CD4-positive, alpha-beta T cell treated with Interferon alpha-2 for 1 hour (primary cell): ENCODE measurements at regions not wholly inside any gene's neighbourhood (a gene's known extent, or its start where the extent isn't known, plus 50 kb on each side); places are given as distances from the start of the nearest gene placed in this dataset.
"Not testable (repeated sequence)": the region's sequence is repeated elsewhere in the genome, so short reads cannot be mapped to it uniquely, and the experiment has no call there.

Experiments used
- DNase-seq, 2 donors: peaks; one replicate each; pipeline ENCODE4 v3.0.0-alpha.2; 2020 to 2022

DNA sequence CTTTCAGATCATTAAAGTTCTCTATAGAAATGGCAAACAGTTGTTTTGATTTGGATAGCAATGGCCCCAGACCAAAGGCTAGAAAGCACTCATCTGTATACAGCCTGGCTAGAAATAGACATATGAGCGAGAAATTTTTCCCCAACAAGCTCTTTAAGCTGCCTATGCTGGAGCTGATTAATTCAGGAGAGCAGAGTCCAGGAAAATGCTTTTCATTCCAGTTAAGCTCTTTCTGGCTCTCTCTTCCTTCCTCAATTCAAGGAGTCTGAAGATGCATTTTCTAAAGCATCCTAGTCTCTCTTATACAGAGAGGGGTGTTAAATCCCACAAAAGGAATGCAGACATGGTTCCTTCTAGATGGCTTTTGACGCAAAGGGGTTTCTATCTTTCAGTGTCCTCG, 141.7 kb upstream of the RAI2 start:
- no peak for DNase-seq

DNA sequence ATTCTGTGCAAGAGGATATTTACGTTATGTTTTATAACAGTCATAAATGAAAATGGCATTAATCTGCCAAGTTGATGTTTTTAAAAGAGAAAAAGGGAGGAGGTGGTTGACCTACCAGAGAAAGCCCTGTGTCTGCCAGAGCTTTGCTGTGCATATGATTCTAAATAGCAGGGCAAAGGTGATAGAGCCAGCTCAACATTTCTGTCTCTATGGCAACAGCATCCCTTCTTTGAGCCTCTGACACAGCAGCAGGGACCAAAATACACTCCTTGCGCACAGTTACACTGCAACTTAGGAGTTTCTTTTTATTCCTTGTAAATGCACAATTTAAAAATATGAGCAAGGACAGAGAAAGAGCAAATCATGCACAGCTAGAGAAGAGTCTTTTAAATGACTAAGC, 133.3 kb upstream of the RAI2 start:
- DNase-seq: no peak

DNA sequence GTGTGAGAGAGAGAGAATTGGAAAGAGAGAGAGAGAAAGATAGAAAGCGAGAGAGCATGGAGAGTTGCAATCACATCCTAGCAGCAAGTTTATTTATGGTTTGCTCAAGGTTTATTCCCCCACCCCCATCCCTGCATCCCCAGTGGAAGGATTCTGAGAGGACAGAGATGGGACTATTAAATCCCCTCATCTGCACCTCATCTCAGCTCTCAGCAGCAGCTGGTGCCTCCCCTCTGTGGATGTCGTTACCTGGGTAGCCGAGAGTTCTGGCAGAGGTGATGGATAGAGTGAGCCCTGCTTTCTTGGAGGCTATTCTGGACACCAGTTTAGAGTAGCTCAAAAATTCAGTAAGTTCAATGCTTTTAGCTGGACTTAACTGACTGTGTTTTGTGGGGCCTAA, 132.0 kb upstream of the RAI2 start:
- DNase-seq: no peak

DNA sequence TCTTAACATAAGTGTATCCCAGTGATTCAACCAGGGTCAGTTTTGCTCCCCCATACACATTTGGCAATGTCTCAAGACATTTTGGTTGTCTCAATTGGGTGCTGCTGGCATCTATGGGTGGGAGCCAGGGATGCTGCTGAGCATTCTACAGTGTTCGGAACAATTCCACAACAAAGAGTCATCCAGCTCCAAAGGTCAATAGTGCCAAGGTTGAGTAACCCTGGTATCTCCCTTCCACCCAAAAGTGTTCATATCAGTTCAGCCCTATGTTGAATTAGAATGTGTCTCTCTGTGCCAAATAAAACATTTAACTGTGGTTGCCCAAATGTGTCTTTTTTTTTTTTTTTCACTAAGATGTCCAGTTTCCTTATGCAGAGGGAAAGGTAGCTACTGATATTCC, 129.4 kb upstream of the RAI2 start:
- DNase-seq: no peak

DNA sequence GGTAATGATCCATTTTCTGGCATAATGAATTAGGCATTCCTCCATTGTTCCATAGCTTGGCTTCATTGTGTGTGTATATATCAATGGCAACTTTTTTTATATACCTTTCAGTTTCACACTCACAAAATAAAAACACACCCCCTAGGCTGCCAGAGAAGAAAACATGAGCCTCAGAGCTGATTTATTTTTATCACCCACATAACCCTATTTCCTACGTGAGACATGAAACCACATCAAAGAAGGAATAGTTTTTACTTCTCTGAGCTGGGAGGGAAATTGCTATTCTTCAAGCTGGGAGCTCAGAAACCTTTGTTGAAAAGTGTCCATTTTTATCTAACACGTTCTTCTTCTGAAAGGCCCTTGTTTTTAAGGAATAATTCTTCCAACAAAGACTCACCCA, 126.7 kb upstream of the RAI2 start:
- DNase-seq: peak in 1 of 2 donors; percentile 27

DNA sequence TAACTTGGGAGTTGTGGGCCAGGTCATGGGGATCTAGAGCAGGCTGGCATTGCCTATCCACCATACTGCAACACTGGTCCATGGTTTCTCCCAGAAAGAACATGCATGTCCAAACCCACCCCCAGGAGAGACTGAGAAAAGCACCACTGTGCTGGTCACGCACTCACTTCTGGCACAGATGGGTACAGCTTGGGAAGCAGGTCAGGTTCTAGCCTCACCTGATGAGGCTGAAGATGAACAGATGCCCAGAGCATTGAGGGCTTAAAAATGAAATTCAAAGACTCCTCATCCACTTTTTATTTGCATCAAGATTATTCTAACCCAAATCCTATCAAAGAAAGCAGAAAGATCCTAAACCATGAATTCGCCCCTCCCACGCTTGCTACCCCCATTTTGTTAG, 125.9 kb upstream of the RAI2 start:
- DNase-seq: no peak

DNA sequence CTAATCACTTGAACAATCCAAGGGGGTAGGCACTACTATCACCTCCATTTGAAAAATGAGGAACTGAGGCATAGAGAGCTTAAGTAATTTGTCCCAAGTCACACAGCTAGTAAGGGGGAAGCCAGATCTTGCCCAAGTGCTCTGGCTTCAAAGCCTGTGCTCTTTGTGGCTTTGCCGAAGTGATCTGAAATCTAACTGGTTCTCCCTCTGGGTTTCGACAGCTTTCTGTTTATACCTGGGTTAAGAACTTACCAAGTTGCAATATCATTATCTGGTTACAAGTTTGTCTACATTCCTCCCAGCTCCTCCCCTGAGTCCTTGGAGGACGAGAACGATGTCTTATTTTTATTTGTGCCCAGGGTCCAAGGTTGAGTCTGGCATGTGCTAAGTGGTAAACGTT, 125.3 kb upstream of the RAI2 start:
- no peak for DNase-seq

DNA sequence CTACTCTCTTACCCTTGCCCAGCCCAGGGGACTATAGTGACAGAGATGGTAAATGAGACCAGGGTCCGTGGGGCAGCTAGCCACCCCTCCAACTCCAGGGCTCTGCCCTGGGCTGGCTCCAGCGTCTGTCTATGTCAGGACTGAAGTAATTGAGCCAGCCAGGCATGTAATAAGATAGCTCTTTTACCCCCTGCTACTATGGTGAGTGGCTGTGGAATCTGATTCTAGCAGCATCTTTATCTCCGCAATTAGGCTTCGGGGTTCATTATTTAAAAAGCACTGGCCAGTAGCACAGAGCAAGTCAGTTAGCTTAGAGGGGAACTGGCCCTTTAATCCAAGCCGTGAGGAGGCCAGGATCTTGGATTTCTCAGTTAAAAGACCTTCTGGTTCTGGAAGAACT, 123.3 kb upstream of the RAI2 start:
- DNase-seq: no peak

DNA sequence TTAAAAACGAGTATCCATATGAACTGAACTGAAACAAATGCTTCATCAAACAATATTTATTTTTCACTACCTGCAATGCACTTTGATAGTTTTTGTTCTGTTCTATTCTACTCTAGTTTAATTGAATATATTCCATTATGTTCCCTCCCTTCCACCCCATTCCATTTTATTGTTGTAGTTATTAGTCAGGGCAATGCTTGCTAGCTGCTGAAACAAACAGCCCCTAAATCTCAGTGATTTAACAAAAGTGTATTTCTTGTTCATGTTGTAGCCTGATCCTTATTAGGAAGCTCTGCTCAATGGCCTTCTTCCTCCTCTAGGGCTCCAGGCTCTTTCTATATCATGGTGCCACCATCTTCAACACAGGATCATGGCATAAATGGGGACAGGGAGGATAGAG, 122.3 kb upstream of the RAI2 start:
- DNase-seq: no peak

DNA sequence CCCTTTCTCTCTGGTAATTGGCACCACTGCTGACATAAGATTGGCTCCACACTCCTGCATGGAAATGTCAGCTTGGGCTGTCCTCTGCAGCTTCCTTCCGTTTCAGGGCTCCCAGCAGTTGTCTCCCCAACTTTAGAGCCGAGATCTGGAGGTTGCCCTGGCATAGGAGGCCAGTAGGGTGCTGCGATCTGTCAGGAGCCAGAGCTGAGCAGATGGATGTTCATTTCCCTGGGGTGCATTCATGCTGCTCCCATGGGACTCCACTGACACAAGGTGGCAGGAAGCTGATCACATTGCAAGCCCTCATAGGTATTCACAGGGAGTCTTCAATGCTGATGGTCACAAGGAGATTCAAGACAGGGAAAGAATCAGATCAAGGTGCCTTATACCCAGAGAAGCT, 116.6 kb upstream of the RAI2 start:
- no peak for DNase-seq

DNA sequence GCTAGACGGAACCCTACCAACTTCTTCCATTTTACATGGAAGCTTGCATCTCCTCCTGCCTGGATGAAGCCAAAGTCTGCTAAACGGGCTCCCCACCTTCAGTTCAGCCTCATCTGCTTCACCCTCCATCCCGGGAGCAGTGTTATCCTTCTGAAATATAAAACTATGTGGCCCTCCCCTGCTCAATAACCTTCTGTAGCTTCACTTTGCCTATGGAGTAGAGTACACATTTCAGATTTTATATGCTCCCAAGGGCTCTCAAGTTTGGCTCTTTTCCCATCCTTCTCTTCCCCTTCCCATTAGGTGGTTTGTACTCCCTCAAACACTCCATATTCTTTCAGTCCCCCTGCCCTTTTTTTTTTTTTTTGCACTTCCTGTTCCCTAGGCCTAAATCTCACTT, 115.9 kb upstream of the RAI2 start:
- no peak for DNase-seq

DNA sequence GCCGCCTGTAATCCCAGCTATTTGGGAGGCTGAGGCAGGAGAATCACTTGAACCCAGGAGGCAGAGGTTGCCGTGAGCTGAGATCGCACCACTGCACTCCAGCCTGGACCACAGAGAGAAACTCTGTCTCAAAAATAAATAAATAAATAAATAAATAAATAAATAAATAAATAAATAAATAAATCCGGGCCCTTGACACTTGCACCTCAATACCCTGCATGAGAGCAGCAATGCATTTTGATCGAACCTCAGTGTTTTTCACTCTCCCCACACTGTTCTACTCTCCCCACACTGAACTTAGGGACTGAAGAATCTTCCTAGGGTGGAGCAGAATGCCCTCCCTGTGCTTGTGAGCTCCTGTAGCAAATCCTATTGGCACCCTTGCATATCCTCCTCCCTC, 114.3 kb upstream of the RAI2 start:
- DNase-seq: not testable (repeated sequence)

DNA sequence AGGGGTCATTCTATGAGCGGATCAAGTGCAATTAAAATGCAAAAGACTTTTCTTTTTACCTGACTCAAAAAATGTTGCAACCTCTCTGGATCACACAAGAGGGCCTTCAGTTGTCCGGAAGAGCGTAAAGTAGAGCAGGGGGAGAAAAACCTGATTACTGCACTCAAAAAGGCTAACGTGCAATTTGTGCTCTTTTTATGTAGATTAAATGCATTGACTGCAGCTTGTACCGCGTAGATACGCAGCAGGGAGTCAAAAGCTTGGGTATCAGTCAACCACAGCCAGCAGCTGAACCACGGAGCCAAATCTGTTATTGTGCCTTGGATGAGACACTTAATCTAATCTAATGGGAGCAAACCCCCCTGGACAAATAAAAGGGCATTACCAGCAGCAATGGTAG, 107.3 kb upstream of the RAI2 start:
- no peak for DNase-seq

DNA sequence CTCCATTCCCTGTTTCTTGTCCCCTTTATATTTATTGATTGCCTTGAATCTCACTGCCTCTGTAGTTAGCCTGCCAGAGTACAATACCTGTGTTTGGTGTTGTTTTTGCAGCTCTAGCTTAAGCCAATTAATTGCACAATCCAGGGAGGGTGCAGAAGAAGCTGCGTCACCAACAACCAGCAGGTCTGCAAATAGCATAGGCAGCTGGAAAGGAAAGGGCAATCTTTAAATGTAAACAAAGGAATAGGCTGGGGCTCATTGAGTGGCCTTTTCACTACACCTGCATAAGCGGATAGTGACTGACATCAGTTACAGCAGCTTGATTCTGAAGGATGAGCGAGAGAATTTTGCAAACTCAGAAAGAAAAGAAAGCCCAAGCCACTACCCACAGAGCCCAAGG, 106.8 kb upstream of the RAI2 start:
- DNase-seq: no peak

DNA sequence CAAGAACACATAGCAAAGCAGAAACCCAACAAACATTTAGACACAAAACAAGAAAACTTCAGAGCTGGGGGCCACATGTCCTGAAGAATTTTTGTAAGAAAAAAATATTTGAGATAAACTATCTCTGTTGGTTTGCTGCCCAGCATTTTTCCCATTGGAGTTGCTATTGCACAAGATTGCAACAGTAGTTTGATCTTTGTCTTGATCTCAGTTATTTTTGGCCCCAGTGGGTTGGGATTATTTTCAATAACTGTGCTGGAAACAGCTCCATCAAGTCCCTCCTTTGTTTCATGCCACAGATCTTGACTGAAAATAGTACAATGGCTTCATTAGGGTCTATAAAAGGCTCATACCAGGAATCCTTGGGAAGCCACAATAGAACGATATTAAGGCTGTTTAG, 103.8 kb upstream of the RAI2 start:
- no peak for DNase-seq

DNA sequence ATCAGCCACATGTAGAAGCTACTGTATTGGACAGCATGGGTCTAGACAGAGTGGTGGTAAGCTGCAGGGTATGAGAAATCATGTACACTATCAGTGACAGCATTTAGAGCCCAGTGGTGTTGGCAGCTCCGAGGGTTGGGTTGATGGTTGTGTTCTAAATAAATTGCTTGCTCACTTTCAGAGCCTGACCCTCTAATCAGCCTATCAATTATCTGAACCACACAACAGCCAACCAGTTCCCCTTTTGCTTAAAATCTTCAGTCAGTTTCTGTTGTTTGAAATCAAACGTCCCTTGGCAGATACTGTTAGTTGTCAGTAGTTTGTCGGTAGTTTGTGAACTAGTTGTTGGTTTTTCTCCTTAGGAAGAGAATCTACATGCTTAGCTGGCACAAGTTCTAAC, 99.8 kb upstream of the RAI2 start:
- DNase-seq: no peak

DNA sequence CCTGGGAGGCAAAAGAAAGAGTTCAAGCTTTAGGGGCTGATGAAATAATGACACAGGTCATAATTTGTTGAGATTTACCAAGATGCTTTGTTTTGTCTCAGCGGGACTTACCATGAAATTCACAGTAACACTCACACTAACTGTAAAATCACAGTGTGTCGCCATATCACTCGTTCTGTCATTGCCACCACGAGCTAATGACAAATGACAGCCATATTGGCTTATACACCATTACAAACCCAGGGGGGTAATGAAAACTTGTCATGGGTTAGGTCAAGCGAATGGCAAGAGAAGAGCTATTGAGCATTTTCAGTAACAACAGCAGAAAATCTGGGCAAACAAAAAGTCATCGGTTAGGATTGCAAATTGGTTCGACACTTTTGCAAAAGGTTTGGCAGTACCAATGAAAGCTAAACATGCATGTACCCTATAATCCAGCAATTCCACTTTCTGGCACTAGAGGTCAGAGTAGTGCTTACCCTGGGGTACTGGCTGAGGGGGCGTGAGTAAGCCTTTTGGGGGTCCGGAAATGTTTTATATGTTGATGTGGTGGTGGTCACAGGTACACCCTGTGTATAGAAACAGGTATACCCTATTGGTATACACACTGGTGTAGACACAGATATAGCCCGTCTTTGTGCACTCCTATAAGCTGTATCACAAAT, 83.9 kb upstream of the RAI2 start:
- DNase-seq: peak in 1 of 2 donors; percentile 16

DNA sequence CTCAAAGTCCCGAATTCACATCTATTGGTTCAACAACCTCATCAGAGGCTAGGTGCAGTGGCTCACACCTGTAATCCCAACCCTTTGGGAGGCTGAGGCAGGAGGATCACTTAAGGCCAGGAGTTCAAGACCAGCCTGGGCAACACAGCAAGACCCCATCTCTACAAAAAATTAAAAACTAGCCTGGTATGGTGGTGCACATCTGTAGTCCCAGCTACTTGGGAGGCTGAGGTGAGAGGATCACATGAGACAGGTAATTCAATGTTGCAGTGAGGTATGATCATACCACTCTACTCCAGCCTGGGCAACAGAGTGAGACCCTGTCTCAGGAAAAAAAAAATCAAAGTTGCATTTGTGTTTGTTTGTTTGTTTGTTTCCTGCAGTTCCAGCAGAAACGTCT, 80.1 kb upstream of the RAI2 start:
- DNase-seq: not testable (repeated sequence)

DNA sequence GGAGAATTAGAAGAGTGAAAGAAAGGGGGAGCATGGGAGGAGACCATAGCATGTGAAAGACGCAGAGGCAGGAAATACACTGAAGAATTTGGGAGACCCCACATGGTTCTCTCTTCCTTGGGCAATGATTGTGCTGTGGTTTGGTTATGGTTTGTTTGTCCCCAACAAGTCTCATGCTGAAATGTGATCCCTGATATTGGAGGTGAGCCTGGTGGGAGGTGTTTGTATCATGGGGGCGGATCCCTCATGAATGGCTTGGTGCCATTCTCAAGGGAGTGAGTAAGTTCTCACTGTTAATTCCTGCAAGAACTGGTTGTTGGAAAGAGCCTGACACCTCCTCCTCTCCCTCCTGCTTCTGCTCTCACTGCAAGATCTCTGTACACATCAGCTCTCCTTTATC, 78.6 kb upstream of the RAI2 start:
- no peak for DNase-seq

DNA sequence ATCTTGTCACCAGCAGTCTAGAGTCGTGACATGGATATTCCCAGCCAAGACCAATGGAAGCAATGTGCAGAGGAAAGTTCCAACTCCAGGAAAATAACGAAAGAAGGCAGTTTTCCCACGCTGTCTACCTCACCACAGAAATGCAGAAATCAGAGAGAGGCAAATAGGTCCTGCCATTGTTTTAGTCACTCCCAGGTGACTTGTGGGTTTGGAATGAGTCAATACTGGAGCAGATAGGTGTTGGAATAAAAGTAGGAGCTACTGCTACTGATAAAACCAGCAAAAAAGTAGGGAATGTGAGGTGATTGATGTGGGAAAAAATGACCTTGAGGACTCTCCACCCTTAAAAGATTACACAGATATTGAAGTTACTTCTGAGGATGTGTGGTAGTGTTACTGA, 72.8 kb upstream of the RAI2 start:
- no peak for DNase-seq

DNA sequence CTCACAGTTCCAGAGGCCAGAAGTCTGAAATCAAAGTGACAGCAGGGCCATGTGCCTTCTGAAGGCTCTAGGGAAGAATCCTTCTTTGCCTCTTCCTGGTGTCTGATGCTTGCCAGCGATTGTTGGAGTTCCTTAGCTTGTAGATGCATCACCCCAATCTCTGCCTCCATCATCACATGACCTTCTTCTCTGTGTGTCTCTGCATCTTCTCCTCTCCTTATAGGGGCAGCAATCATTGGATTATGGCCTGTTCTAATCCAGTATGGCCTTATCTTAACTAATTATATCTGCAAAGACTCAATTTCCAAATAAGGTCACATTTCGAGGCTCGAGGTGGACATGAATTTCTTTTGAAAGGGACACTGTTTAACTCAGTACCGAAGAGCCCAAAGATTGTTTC, 71.7 kb upstream of the RAI2 start:
- no peak for DNase-seq

DNA sequence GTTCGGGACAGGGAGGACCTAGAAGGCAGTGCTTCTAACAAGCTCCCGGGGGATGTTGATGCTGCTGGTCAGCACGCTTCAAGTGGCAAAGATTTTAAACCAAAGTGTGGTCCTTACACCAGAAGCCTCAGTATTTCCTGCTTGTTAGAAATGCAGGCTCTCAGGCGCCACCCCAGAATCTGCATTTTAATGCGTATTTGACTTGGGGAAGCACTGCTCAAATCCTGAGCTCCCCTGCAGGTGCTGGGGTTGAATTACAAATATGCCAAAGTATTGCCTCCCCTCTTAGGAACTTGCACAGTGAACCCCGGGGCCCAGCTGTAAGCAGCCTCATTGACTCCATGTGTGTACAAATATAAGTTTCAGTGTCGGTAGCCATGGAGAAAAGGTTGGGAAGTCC, 70.8 kb upstream of the RAI2 start:
- no peak for DNase-seq

DNA sequence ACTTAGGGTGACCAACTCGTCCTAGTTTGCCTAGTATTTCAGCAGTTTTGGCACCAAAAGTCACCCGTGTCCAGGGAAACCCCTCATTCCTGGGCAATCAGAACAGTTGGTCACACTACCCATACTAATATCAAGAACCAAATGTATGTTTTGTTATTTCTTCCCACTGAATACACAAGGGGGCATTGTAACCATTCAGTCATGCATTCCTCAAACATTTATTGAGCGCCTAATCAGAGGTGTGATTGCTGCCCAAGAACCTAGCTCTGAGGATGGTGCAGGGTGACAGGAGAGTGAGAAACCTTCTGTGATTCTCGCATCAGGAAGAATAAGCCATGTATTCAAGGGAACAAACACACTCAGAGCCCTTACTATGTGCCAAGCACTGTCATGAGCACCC, 69.8 kb upstream of the RAI2 start:
- DNase-seq: no peak

DNA sequence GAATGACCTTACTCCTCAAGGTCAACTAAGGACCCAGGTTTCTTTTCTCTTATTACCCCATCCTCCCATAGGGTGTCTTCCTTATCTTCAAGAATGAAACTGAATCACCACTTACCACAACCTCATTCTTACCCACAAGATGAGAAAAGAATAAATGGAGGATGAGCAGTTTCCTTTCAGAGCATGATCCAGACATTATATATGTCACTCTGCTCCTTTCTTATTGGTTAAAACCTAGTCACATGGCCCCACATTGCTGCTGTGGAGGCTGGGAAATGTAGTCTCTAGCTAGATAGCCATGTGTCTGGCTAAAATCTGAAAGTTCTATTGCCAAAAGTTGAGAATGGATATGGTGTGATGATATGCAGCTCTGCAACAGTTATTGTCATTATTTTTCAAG, 62.4 kb upstream of the RAI2 start:
- no peak for DNase-seq

DNA sequence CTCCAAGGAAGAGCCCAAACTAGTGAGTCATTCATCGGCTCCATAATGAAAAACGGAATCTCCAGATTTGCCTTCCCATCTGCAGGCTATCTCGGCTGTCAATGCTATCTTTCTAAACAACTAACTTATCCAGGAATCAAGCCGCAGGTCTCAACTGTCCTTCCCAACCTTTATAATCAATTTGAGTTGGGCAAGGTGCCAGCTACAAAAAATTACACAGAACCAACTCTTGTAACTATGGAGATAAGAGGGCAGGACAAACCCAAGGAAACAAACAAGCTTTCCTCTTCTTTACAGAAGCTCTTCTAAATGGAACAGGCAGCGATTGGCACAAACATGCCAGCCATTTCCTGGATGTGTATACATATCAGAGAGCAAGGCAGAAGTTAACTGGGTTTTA, 61.2 kb upstream of the RAI2 start:
- DNase-seq: no peak

DNA sequence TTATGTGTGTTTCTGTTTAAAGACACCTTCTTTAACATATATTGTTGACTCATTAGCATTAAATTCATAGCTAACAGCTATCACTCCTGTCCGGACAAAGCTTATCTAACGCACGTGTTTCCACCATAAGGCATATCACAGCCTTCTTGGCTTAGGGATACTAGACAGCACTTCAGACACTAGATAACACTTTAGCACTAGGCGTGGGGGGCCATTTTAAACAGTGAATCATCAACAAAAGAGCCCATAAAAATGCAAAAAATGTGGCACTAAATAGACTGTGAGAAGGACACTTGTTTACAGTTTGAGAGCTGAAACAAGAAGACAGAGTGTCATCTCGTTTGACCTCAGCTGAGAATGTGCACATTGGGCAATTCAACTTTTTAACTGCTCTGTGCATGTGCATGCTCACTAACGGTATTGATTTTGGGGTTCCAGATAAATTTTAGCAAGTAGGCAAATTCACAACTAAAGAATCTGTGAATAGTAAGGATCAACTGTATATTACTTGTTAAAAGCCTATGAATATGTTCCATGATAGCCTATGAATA, 58.9 kb upstream of the RAI2 start:
- DNase-seq: no peak
